Stimulated activated CD8-positive, alpha-beta memory T cell treated with anti-CD3 and anti-CD28 coated beads, Interleukin-4, amount 100 ng/mL, for 48 hours (primary cell): ENCODE measurements at regions not wholly inside any gene's neighbourhood (a gene's known extent, or its start where the extent isn't known, plus 50 kb on each side); places are given as distances from the start of the nearest gene placed in this dataset.

ENCODE experiments used
- DNase-seq: peaks from one replicate; pipeline ENCODE4 v3.0.0-alpha.2; 2020

DNA sequence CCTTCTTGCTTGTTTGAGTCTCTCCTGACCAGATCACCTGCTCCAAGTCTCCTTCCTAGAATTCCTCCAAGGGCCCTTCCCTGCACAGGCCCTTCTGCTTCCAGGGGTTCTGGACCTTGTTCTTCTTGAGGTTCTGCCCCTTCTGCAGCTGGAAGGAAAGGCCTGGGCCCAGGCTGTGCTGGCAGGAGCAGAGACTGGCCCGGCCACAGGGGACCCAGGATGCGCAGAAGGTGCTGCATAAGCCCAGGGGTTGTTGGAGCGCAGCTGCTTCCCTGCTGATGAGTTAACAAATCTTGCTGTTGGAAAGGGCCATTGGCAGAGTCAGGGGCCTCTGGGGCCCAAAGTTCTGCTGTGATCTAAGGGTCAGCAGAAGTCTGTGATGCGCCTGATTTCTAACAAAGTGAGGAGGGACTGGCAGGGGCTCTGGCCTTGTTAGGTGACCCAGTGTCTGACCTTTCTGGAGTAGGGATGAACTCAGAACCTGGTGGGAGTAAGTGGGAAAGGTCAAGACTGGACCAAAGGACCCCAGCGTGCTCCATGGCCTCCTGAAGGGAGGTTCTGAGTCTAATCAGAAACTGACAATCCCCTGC, 509.8 kb downstream of the PTPRU start:
- DNase-seq = no peak

GRCh38 chr1:29744684-29745490, 508.6 kb downstream of the PTPRU start:
- DNase-seq = no peak

- no peak for DNase-seq
These were observed 507.6 kb downstream of the PTPRU start for GRCh38 chr1:29743931-29744330.

- DNase-seq = no peak
These were observed 506.9 kb downstream of the PTPRU start for GRCh38 chr1:29743264-29743663.

GRCh38 chr1:29739176-29739575, 502.9 kb downstream of the PTPRU start:
- DNase-seq = no peak

DNA sequence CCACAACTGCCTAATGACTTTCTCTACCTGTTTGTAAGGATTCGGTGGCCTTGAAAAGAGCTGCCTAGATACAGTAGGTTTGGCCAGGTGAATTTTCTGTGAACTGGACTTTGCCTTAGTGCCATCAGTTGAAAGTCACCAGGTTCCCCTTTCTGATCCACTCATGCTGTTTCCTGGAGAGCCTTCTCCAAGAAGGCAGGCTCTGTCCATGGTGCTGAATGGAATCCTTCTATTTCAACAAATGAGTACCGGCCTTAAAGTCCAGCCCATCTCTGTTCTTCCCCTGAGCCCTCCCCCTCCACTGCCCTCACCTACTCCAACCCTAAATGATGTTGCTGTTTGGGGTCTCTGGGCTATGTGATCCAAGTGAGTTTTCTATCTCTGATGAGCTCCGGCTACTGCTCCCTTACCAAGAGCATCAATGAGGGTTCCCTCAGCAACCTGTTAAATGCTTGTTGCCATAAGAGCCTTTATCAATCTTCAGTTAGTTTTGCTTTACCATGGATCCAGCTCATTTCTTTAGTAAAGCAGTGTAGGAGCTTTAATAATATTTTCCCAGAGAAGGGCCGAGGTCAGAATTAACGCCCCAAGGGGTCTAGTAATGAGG, 500.4 kb downstream of the PTPRU start:
- peak; percentile 41 for DNase-seq

- DNase-seq = no peak
These were observed 496.1 kb downstream of the PTPRU start for GRCh38 chr1:29732453-29732852.

DNA sequence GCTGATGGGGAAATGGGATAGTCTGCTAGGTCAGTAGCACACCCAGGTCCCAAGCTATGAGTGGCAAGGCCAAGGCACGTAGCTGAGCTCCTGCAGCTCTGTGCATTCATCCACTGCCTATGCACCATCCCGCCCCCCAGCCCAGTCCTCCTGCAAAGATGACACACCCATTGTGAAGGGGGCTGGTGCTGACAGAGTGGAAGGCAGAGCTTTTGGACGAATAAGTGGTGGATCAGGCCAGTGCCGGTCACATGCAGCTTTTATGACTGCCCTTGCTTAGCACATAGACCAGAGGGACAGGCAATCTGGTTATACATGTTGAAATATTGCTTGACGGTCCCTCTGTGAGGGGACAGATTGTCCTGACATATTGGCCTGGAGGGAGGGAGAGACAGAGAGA, 494.3 kb downstream of the PTPRU start:
- no peak for DNase-seq

GRCh38 chr1:29729281-29729680, 493.0 kb downstream of the PTPRU start:
- DNase-seq = no peak

- DNase-seq = no peak
These were observed 492.4 kb downstream of the PTPRU start for GRCh38 chr1:29728703-29729102.

DNA sequence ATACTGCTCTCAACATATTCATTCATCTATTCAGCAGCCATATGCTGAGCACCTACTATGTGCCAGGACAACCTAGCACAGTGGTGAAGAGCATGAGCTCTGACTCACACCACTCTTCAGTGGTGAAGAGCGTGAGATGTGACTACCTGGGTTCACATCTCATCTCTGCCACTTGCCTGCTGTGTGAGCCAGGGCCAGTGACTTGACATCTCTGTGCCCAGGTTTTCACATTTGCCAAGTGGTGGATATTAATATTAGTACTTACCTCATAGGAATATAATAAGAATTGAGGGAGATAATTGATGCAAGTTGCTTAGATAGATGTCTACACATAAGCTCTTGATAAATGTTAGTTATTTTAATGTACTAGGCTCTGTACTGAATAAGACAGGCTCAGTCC, 488.9 kb downstream of the PTPRU start:
- DNase-seq = no peak

GRCh38 chr1:29722598-29722997, 486.3 kb downstream of the PTPRU start:
- DNase-seq = no peak

- no peak for DNase-seq
These were observed 482.9 kb downstream of the PTPRU start for GRCh38 chr1:29719253-29719652.

DNA sequence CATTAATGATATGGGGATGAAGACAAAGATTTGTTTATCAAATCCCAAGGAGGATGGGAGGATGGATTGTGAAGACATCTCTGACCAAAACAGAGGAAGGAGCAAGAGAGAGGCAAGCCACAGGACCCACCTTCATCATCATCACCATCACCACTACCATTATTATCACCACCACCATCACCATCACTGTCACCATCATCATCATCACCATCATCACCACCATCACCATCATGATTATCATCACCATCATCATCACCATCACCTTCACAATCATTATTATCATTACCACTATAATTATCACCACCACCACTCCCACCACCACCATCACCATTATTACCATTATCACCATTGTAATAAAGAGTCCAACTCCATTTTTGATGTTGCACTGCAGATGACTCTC, 482.5 kb downstream of the PTPRU start:
- no peak for DNase-seq

DNA sequence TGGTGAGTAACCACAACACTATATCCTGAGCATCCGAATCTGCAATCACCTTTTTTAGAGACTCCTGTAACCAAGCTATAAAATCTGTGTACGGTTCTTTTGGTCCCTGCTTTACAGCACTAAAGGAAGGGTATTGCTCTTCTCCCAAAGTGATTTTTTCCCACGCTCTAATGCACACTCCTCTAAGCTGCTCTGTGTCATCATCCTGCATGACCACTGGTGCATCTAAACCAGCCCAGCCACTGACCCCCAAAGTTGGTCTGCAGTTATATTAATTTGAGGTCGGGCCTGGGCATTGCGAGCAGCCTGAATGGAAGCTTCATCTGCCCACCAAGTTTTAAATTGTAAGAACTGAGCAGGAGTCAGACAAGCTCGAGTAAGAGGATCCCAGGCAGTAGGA, 480.0 kb downstream of the PTPRU start:
- DNase-seq = no peak

DNA sequence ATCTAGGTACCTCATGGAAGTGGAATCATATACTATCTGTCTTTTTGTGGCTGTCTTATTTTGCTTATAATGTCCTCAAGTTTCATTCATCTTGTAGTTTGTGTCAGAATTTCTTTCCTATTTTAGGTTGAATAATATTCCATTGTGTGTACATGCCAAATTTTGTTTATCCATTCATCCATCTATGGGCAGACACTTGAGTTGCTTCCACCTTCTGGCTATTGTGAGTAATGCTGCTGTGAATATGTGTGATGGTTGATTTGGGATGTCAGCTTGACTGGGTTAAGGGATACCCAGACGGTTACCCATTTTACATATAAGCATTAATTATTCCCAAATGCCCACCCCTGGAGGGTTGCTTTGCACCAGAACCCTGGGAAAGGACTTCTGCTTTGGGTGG, 477.5 kb downstream of the PTPRU start:
- DNase-seq = no peak

- DNase-seq = no peak
These were observed 476.5 kb downstream of the PTPRU start for GRCh38 chr1:29712801-29713200.

- DNase-seq = no peak
These were observed 475.9 kb downstream of the PTPRU start for GRCh38 chr1:29712284-29712651.

DNA sequence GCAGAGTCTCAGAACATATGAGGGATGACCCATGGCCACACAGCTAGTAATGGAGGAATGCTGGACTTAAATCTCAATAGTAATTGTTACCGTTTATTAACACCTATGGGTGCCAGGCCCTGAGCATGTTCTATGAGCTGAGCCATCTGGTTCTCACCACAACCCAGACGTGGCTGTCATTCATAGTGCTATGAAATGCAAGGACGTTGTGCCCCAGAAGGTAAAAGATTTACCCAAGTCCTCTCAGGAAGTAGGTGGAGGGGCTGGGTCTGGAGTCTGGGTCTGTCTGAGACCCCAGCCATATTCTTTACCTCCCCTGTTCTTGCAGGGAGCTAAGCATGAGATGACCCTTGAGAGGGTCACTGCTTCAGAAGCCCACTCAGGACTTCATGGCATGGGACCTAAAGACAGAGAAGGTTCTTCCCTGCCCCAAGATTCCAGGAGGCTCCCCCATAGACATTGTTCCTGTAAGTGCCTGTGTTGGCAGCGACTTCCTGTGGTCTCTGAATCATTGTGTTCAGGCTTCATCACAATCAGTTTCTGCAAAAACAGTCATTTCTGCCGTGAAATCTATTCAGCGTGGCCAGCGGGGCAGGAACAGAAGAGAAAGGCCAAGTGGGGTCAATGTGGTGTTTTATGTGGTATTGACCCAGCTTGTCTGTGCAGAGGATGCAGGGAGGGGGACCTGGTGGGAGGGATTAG, 475.4 kb downstream of the PTPRU start:
- peak; percentile 67 for DNase-seq

GRCh38 chr1:29709704-29710280, 473.5 kb downstream of the PTPRU start:
- DNase-seq = no peak

GRCh38 chr1:29708796-29709703, 472.7 kb downstream of the PTPRU start:
- peak; percentile 36 for DNase-seq

DNA sequence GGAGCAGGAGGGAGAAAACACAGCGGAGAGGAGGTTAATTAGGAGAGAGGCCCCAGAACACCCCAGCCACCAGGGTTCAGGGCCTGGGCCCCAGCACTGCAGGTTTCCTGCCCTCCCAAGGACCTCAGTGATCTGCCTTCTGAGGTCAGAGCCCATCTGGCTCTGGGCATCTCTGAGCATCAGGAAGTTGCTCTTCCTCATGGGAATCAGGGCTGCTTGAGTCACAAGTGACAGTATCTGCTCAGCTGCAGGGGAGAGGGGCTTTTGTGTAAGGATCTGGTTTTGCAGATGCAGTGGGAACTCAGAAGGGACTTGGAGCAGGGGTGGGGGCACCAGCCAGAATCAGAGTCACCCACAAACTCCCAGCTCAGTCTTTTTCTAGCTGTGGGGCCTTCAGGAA, 472.1 kb downstream of the PTPRU start:
- DNase-seq = no peak
